ENCODE measurements at regions not wholly inside any gene's neighbourhood (a gene's known extent, or its start where the extent isn't known, plus 50 kb on each side); places are given as distances from the start of the nearest gene placed in this dataset.

DNA sequence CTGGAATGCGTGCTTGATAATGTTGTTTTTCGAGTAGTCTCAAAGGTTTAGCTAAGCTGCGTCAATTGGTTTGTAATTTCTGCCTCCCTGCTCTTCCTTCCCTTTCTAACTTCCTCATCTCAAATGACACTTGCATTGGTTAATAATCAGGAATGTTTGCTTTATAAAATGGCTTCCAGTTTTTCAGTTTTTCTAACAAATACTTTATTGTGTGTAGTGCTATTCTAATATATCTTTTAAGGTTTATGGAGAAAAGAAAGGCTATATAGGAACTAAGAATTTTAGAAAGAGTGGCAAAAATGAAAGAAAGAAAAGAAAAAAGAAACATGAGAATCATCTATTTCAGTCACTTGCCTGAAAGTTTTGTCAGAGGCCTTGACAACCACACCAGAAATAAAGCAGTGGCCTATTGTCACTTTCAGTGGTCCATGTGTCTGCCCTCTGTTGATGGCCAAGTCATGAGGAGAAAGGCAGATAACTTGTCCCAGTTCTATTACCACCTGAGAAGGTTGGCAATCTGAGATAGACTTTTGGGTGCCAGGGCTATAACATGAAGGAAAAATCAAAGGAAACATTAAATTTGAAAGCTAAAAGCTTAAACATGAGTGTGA lies 221.9 kb upstream of the KITLG start:
- TF ChIP-seq, protein P1, sequence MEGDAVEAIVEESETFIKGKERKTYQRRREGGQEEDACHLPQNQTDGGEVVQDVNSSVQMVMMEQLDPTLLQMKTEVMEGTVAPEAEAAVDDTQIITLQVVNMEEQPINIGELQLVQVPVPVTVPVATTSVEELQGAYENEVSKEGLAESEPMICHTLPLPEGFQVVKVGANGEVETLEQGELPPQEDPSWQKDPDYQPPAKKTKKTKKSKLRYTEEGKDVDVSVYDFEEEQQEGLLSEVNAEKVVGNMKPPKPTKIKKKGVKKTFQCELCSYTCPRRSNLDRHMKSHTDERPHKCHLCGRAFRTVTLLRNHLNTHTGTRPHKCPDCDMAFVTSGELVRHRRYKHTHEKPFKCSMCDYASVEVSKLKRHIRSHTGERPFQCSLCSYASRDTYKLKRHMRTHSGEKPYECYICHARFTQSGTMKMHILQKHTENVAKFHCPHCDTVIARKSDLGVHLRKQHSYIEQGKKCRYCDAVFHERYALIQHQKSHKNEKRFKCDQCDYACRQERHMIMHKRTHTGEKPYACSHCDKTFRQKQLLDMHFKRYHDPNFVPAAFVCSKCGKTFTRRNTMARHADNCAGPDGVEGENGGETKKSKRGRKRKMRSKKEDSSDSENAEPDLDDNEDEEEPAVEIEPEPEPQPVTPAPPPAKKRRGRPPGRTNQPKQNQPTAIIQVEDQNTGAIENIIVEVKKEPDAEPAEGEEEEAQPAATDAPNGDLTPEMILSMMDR (IDR thresholded peaks at IDR 0.05; ENCODE audit: poor library complexity, severe bottlenecking): no peak
- TF ChIP-seq RAD21 (conservative IDR thresholded peaks at IDR 0.05) (no peak), POLR2AphosphoS5 (IDR thresholded peaks at IDR 0.05) (no peak), TAF1 (IDR thresholded peaks at IDR 0.05; ENCODE audit: low read depth) (no peak), EZH2 (IDR thresholded peaks at IDR 0.05; ENCODE audit: borderline replicate concordance, insufficient read depth, low read length, poor library complexity, severe bottlenecking) (no peak)
